Activated gamma-delta T cell treated with Interleukin-2 at 50 U/mL for 16 hours (primary cell): ENCODE measurements at regions not wholly inside any gene's neighbourhood (a gene's known extent, or its start where the extent isn't known, plus 50 kb on each side); places are given as distances from the start of the nearest gene placed in this dataset.

Experiments
- DNase-seq: peaks from one replicate; pipeline ENCODE4 v3.0.0-alpha.2; 2020

- no peak for DNase-seq
Observed at GRCh38 chr16:86122681-86123342, 223.8 kb downstream of the IRF8 start.

GRCh38 chr16:86124321-86124720, 225.4 kb downstream of the IRF8 start:
- DNase-seq: no peak

- no peak for DNase-seq
Observed at GRCh38 chr16:86126891-86127290, 227.9 kb downstream of the IRF8 start.

GRCh38 chr16:86127366-86127765, 228.4 kb downstream of the IRF8 start:
- DNase-seq: no peak

GRCh38 chr16:86128246-86128645, 229.3 kb downstream of the IRF8 start:
- no peak for DNase-seq

- no peak for DNase-seq
Observed at GRCh38 chr16:86129541-86129940, 230.6 kb downstream of the IRF8 start.

GRCh38 chr16:86133377-86133776, 234.4 kb downstream of the IRF8 start:
- DNase-seq: no peak

GRCh38 chr16:86133847-86134375, 234.9 kb downstream of the IRF8 start:
- no peak for DNase-seq

GRCh38 chr16:86134802-86135461, 236.0 kb downstream of the IRF8 start:
- DNase-seq: no peak

GRCh38 chr16:86137359-86137758, 238.4 kb downstream of the IRF8 start:
- no peak for DNase-seq

- no peak for DNase-seq
Observed at GRCh38 chr16:86138121-86139085, 239.4 kb downstream of the IRF8 start.

- DNase-seq: no peak
Observed at GRCh38 chr16:86142801-86143236, 243.9 kb downstream of the IRF8 start.

- no peak for DNase-seq
Observed at GRCh38 chr16:86143666-86144065, 244.7 kb downstream of the IRF8 start.

GRCh38 chr16:86145669-86146068, 246.7 kb downstream of the IRF8 start:
- DNase-seq: no peak

GRCh38 chr16:86150641-86151238, 251.8 kb downstream of the IRF8 start:
- no peak for DNase-seq

- DNase-seq: no peak
Observed at GRCh38 chr16:86151239-86151851, 252.4 kb downstream of the IRF8 start.

- no peak for DNase-seq
Observed at GRCh38 chr16:86156155-86156554, 257.2 kb downstream of the IRF8 start.

- no peak for DNase-seq
Observed at GRCh38 chr16:86157616-86158247, 258.8 kb downstream of the IRF8 start.

GRCh38 chr16:86158688-86159360, 259.9 kb downstream of the IRF8 start:
- no peak for DNase-seq

- no peak for DNase-seq
Observed at GRCh38 chr16:86165479-86165878, 266.5 kb downstream of the IRF8 start.

GRCh38 chr16:86166414-86166813, 267.5 kb downstream of the IRF8 start:
- DNase-seq: no peak
